Left ventricle myocardium inferior (tissue), 1 donor: ENCODE measurements at regions not wholly inside any gene's neighbourhood (a gene's known extent, or its start where the extent isn't known, plus 50 kb on each side); places are given as distances from the start of the nearest gene placed in this dataset.
A peak's percentile ranks its signal among the peaks of the same experiment; 100 is the strongest.

Source experiments
- DNase-seq: peaks from one replicate; pipeline ENCODE4 v3.0.0-alpha.2; 2020
- H3K27ac ChIP-seq: fragments of 200-600 bp; replicated peaks from 2 replicates; pipeline ENCODE4 v1.8.0; 2021
- H3K27me3 ChIP-seq: fragments of 200-600 bp; 2 replicates; pipeline ENCODE4 v1.8.0; 2021; ENCODE audit warnings: low read depth
- H3K36me3 ChIP-seq: fragments of 200-600 bp; 2 replicates; pipeline ENCODE4 v1.8.0; 2021
- H3K4me1 ChIP-seq: fragments of 200-600 bp; 2 replicates; pipeline ENCODE4 v1.8.0; 2021
- H3K4me3 ChIP-seq: fragments of 200-600 bp; 2 replicates; pipeline ENCODE4 v1.8.0; 2021; ENCODE audit warnings: mild to moderate bottlenecking, moderate library complexity
- H3K9me3 ChIP-seq: fragments of 200-600 bp; replicated peaks from 2 replicates; pipeline ENCODE4 v1.8.0; 2021
- CTCF ChIP-seq: fragments of 200-600 bp; IDR thresholded peaks from 2 replicates; pipeline ENCODE4 v1.8.0; 2021; ENCODE audit warnings: antibody characterized with exemption, mild to moderate bottlenecking, borderline replicate concordance
- intact Hi-C: fragments of 100-400 bp; cut with micrococcal nuclease; formaldehyde crosslinking; loops from one replicate; pipeline ENCODE4 v1.11.0; 2022
- donor health status: DM: no; HTN: yes; CAD: no; lungs with severe emphysema.

DNA sequence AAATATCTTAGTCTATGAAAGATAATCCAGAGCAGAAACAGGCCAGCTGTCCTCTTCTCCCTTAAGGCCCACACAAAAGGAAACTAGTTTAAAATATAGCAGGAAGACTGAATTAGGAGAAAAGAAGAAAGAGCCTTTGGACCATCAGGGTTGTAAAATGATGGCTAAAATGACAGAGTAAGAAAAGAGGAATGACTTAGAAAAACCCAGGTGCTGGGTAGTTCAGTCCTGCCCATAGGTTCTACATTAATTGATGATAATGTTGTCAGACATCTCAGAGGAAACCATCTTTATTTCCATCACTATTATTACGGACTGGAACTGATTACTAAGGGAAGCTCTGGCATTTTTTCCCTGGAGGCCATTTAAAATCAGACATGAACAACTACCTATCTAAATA, 142.8 kb upstream of the STT3B start:
- H3K4me1 ChIP-seq = no peaks in the 10 kb centered on the region
- intact Hi-C loops = no loop called here
- H3K27me3 ChIP-seq = no peaks in the 10 kb centered on the region
- no peak overlapping the region for H3K4me3 ChIP-seq
- H3K36me3 ChIP-seq = no peaks in the 10 kb centered on the region
- no peaks in the 10 kb centered on the region for H3K9me3 ChIP-seq
- H3K27ac ChIP-seq = no peak overlapping the region
- no peak for DNase-seq
- no peak for TF ChIP-seq CTCF

DNA sequence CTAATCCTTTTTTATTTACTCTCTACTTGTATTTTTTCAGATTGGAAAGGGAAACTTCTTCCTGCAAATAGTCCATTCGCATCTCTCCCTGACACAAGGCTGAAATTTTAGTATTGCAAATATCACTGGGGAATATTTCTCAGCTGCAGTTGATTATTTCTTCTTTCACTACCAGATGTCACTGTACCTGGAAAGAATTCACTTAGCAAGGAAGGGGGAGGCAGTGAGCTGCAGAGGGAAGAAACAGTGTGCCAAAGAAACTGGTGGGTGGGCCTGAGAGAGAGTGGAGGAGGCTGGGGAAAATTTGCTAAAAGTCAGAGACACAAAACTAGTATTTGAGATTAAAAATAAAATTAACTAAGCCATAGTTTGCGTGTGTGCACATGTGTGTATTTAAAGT, 142.3 kb upstream of the STT3B start:
- TF ChIP-seq CTCF = no peak
- DNase-seq = no peak
- H3K4me3 ChIP-seq = no peak overlapping the region
- no peaks in the 10 kb centered on the region for H3K27me3 ChIP-seq
- H3K9me3 ChIP-seq = no peaks in the 10 kb centered on the region
- intact Hi-C loops = no loop called here
- no peak overlapping the region for H3K27ac ChIP-seq
- H3K36me3 ChIP-seq = no peaks in the 10 kb centered on the region
- no peaks in the 10 kb centered on the region for H3K4me1 ChIP-seq

- no peaks in the 10 kb centered on the region for H3K4me1 ChIP-seq
- no peak for DNase-seq
- H3K27ac ChIP-seq = no peak overlapping the region
- H3K4me3 ChIP-seq = no peak overlapping the region
- no peaks in the 10 kb centered on the region for H3K36me3 ChIP-seq
- no peaks in the 10 kb centered on the region for H3K27me3 ChIP-seq
- H3K9me3 ChIP-seq = no peaks in the 10 kb centered on the region
- intact Hi-C loops = no loop called here
- TF ChIP-seq CTCF = no peak
Observed at GRCh38 chr3:31391150-31391549, 141.6 kb upstream of the STT3B start.

- Histone ChIP-seq H3K9me3 (peaks cover 2% of the 10 kb centered on the region), H3K36me3 (no peaks in the 10 kb centered on the region), H3K27ac (no peak overlapping the region), H3K4me1 (no peaks in the 10 kb centered on the region), H3K4me3 (no peak overlapping the region), H3K27me3 (no peaks in the 10 kb centered on the region)
- intact Hi-C loops = no loop called here
- DNase-seq = no peak
- TF ChIP-seq CTCF = no peak
Observed at GRCh38 chr3:31392568-31392967, 140.2 kb upstream of the STT3B start.

DNA sequence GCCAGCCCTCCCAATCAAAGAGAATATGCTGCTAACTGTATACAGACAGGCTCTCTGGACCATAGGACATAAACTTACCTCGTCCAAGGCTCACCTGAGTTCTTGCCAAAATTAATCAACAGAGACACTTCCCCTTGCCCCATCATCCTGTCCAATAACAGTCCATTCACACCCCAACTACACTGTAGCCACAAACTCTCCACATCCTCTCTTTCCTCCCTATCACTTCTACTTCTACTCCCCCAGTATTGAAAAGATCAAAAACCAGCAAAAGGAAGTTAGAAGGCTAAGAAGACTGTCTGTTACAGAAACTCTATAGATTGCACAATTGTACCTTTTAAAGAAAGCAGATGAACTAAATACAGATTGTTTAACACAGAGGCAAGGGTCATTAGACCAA, 133.5 kb upstream of the STT3B start:
- Histone ChIP-seq H3K27me3 (no peaks in the 10 kb centered on the region), H3K4me1 (no peaks in the 10 kb centered on the region), H3K27ac (no peak overlapping the region), H3K4me3 (no peak overlapping the region), H3K9me3 (peaks cover 7% of the 10 kb centered on the region), H3K36me3 (no peaks in the 10 kb centered on the region)
- intact Hi-C loops = no loop called here
- DNase-seq = no peak
- no peak for TF ChIP-seq CTCF

- no peaks in the 10 kb centered on the region for H3K4me1 ChIP-seq
- intact Hi-C loops = no loop called here
- H3K9me3 ChIP-seq = peaks cover 7% of the 10 kb centered on the region
- no peak overlapping the region for H3K4me3 ChIP-seq
- DNase-seq = no peak
- no peak for TF ChIP-seq CTCF
- H3K36me3 ChIP-seq = no peaks in the 10 kb centered on the region
- peak overlapping the region; percentile 16 for H3K27ac ChIP-seq
- H3K27me3 ChIP-seq = no peaks in the 10 kb centered on the region
Observed at GRCh38 chr3:31402117-31402516, 130.6 kb upstream of the STT3B start.
